CD14-positive monocyte (primary cell): ENCODE measurements at regions not wholly inside any gene's neighbourhood (a gene's known extent, or its start where the extent isn't known, plus 50 kb on each side); places are given as distances from the start of the nearest gene placed in this dataset.

Experiments used
- DNase-seq, 3 donors: peaks; one replicate each; pipeline ENCODE4 v3.0.0-alpha.2; 2011 to 2022
- H2AFZ ChIP-seq: 2 replicates; pipeline ENCODE4 v1.6.0; 2012; ENCODE audit warnings: mild to moderate bottlenecking, low read depth, low read length, inconsistent platforms; ENCODE audit not compliant: insufficient read depth, poor library complexity, severe bottlenecking
- H3K27ac ChIP-seq, 2 donors: 1 replicate in 1 of 2; 2 replicates in 1 of 2; pipeline ENCODE4 v1.5.1; 2012 to 2013; ENCODE audit warnings: low read length in 2 of 2, control low read depth in 1 of 2, inconsistent platforms in 1 of 2, low read depth in 1 of 2, mild to moderate bottlenecking in 1 of 2
- H3K27me3 ChIP-seq, 2 donors: one replicate each; pipeline versions ENCODE4 v1.6.0 to v1.6.1; 2011 to 2013; ENCODE audit warnings: low read length in 2 of 2; ENCODE audit not compliant: control insufficient read depth in 2 of 2, insufficient read depth in 2 of 2
- H3K36me3 ChIP-seq, 2 donors: replicated peaks in 1 of 2; 1 replicate in 1 of 2; 2 replicates in 1 of 2; pipeline versions ENCODE4 v1.5.1 to v1.6.1; 2012 to 2013; ENCODE audit warnings: low read length in 2 of 2, control low read depth in 1 of 2, inconsistent platforms in 1 of 2, mild to moderate bottlenecking in 1 of 2; ENCODE audit not compliant: insufficient read depth in 2 of 2, control insufficient read depth in 1 of 2
- H3K4me1 ChIP-seq, 2 donors: 1 replicate in 1 of 2; 2 replicates in 1 of 2; pipeline versions ENCODE4 v1.5.1 to v1.6.1; 2012 to 2013; ENCODE audit warnings: low read length in 2 of 2, control low read depth in 1 of 2, inconsistent platforms in 1 of 2, mild to moderate bottlenecking in 1 of 2, moderate library complexity in 1 of 2; ENCODE audit not compliant: insufficient read depth in 2 of 2, control insufficient read depth in 1 of 2
- H3K4me2 ChIP-seq: replicated peaks from 2 replicates; pipeline ENCODE3; 2012; ENCODE audit warnings: low read length, moderate library complexity, mild to moderate bottlenecking; ENCODE audit not compliant: poor library complexity, severe bottlenecking; ENCODE audit errors: extremely low read depth
- H3K4me3 ChIP-seq, 3 experiments: fragments of 200-600 bp in 1 of 3; sonication (generic) in 1 of 3; replicated peaks in 1 of 3; 1 replicate in 2 of 3; 2 replicates in 1 of 3; pipeline ENCODE4 v1.5.1; 2011 to 2013; ENCODE audit warnings: low read length in 3 of 3, mild to moderate bottlenecking in 3 of 3, control low read depth in 2 of 3, low read depth in 2 of 3, inconsistent platforms in 1 of 3, moderate library complexity in 1 of 3
- H3K79me2 ChIP-seq: 2 replicates; pipeline ENCODE4 v1.6.0; 2012; ENCODE audit warnings: mild to moderate bottlenecking, control low read depth, inconsistent platforms, low read length, moderate library complexity; ENCODE audit not compliant: insufficient read depth
- H3K9ac ChIP-seq: 2 replicates; pipeline ENCODE4 v1.6.0; 2017; ENCODE audit warnings: low read length, mild to moderate bottlenecking; ENCODE audit not compliant: insufficient read depth, poor library complexity, severe bottlenecking
- H3K9me3 ChIP-seq, 2 donors: replicated peaks in 1 of 2; 1 replicate in 1 of 2; 2 replicates in 1 of 2; pipeline versions ENCODE4 v1.5.1 to v1.6.1; 2012 to 2013; ENCODE audit warnings: low read length in 2 of 2, control low read depth in 1 of 2; ENCODE audit not compliant: control insufficient read depth in 1 of 2, insufficient read depth in 1 of 2
- H4K20me1 ChIP-seq: 2 replicates; pipeline ENCODE4 v1.6.0; 2012; ENCODE audit warnings: mild to moderate bottlenecking, low read length, control low read depth, moderate library complexity; ENCODE audit not compliant: insufficient read depth
- H3K27ac Mint-ChIP-seq, 7 donors: one replicate each; pipeline ENCODE4 v1.8.0; 2020; ENCODE audit warnings: mild to moderate bottlenecking in 7 of 7, mixed read lengths in 7 of 7, moderate library complexity in 6 of 7, inconsistent platforms in 2 of 7
- H3K27me3 Mint-ChIP-seq, 3 donors: one replicate each; pipeline ENCODE4 v1.8.0; 2021 to 2022; ENCODE audit warnings: low read depth in 3 of 3, mild to moderate bottlenecking in 3 of 3, mixed read lengths in 3 of 3, moderate library complexity in 3 of 3, inconsistent platforms in 1 of 3
- H3K36me3 Mint-ChIP-seq, 2 donors: one replicate each; pipeline ENCODE4 v1.8.0; 2020; ENCODE audit warnings: mixed read lengths in 2 of 2, inconsistent platforms in 1 of 2, mild to moderate bottlenecking in 1 of 2
- H3K4me1 Mint-ChIP-seq: one replicate; pipeline ENCODE4 v1.8.0; 2020; ENCODE audit warnings: mild to moderate bottlenecking, mixed read lengths
- H3K4me3 Mint-ChIP-seq, 2 donors: one replicate each; pipeline ENCODE4 v1.8.0; 2020; ENCODE audit warnings: mild to moderate bottlenecking in 2 of 2, mixed read lengths in 2 of 2, moderate library complexity in 1 of 2
- H3K9me3 Mint-ChIP-seq, 7 donors: one replicate each; pipeline ENCODE4 v1.8.0; 2020 to 2022; ENCODE audit warnings: mixed read lengths in 7 of 7, mild to moderate bottlenecking in 6 of 7, moderate library complexity in 6 of 7, inconsistent platforms in 2 of 7
- CTCF ChIP-seq: fragments of 200-600 bp; IDR thresholded peaks from one replicate; pipeline ENCODE4 v1.8.0; 2022; ENCODE audit warnings: antibody characterized with exemption, mild to moderate bottlenecking
- WGBS: methylation state at CpG from one replicate; pipeline ENCODE4 v1.1.5; 2013; ENCODE audit warnings: missing lambda C conversion rate; ENCODE audit not compliant: insufficient coverage; 5-methylcytosine and 5-hydroxymethylcytosine counted together
- intact Hi-C, 2 donors: fragments of 100-400 bp; cut with micrococcal nuclease; formaldehyde crosslinking; loops; one replicate each; pipeline versions ENCODE4 v1.15.0 to v1.15.1; 2023

DNA sequence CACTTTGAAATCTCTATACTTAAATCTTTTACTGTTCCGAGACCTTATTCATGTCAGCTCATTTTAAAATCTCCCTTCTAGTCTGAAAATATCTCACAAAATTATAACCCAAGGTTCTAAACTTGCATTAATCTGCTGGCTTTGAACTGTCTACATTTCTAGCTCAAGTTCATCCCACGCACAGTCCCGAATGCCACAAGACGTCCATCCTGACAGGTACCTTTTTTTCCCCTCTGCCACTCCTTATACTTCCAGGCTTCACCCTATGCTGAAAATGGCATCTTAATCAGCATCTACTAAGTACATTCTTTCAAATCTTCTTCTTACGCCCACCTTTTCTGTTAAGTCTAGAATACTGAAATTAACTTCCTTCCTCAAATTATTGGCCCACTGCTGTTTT is 259.2 kb upstream of the GALNTL6 start:
- no peaks in the 10 kb centered on the region for H3K79me2 ChIP-seq

DNA sequence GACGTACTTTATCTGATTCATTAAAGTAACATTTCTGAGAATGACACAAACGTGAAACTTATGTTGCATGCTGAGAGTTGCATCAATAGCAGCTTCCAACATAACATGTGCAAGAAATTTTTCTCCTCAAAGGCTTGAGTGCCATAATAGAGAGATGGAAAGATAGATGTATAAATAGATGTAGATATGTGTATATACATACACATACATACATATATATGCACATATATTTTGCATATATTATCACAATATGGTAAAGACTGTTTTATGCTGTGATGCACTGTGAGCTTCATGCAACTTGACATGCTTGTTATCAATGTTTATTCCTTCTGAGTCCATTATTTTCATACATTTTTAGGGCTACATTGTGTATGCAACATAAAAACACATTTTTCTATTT is 270.6 kb upstream of the GALNTL6 start:
- no peaks in the 10 kb centered on the region for H3K36me3 ChIP-seq

More for the DNA sequence above, 259.2 kb upstream of the GALNTL6 start:
- Mint-ChIP-seq H3K4me3 (no peak overlapping the region), H3K27ac (no peak overlapping the region), H3K27me3 (no peaks in the 10 kb centered on the region), H3K4me1 (no peaks in the 10 kb centered on the region), H3K36me3 (no peaks in the 10 kb centered on the region), H3K9me3 (peaks cover 0 to 13% (median 0%) of the 10 kb centered on the region in 7 donors)
- Histone ChIP-seq H3K27ac (no peak overlapping the region), H3K9ac (no peak overlapping the region), H3K9me3 (no peaks in the 10 kb centered on the region), H3K36me3 (no peaks in the 10 kb centered on the region), H3K4me1 (no peaks in the 10 kb centered on the region), H2AFZ (no peak overlapping the region), H3K4me2 (no peak overlapping the region), H3K27me3 (no peaks in the 10 kb centered on the region), H3K4me3 (no peak overlapping the region), H4K20me1 (no peaks in the 10 kb centered on the region)
- TF ChIP-seq CTCF: no peak
- DNase-seq: no peak
- 90% methylated on average over 4 of the region's 5 CpGs for WGBS
- intact Hi-C loops: no loop called here

More for the DNA sequence above, 270.6 kb upstream of the GALNTL6 start:
- TF ChIP-seq CTCF: no peak
- no peaks in the 10 kb centered on the region for H3K27me3 ChIP-seq
- H3K9me3 ChIP-seq: peaks cover 0 to 6% of the 10 kb centered on the region in 2 donors
- H3K9ac ChIP-seq: no peak overlapping the region
- Mint-ChIP-seq H3K9me3 (peaks cover 2 to 10% (median 6%) of the 10 kb centered on the region in 7 donors), H3K4me1 (no peaks in the 10 kb centered on the region), H3K27ac (no peak overlapping the region), H3K27me3 (no peaks in the 10 kb centered on the region), H3K4me3 (no peak overlapping the region), H3K36me3 (no peaks in the 10 kb centered on the region)
- no peaks in the 10 kb centered on the region for H3K4me1 ChIP-seq
- no peaks in the 10 kb centered on the region for H4K20me1 ChIP-seq
- H3K27ac ChIP-seq: no peak overlapping the region
- WGBS: no CpG with 5 or more reads among the region's 2 CpGs
- no peak overlapping the region for H3K4me2 ChIP-seq
- no peak overlapping the region for H2AFZ ChIP-seq
- intact Hi-C loops: no loop called here
- DNase-seq: no peak
- no peak overlapping the region for H3K4me3 ChIP-seq
- H3K79me2 ChIP-seq: no peaks in the 10 kb centered on the region
